RWPE1 (cell line): ENCODE measurements at regions not wholly inside any gene's neighbourhood (a gene's known extent, or its start where the extent isn't known, plus 50 kb on each side); places are given as distances from the start of the nearest gene placed in this dataset.
"Not testable (repeated sequence)": the region's sequence is repeated elsewhere in the genome, so short reads cannot be mapped to it uniquely, and the experiment has no call there.

Source experiments
- CTCF ChIA-PET: fragments of 350-600 bp; sonication (Branson Sonifier 250); formaldehyde crosslinking; extraction: SDS; loops from one replicate; lab custom pipeline; 2021; lab: Yijun Ruan, JAX
- POLR2A ChIA-PET: fragments of 400-600 bp; formaldehyde crosslinking; extraction: SDS; loops from one replicate; lab custom pipeline; 2020; ENCODE audit warnings: antibody characterized with exemption; ENCODE audit not compliant: low non-redundant PET; lab: Yijun Ruan, JAX
- DNase-seq: peaks from one replicate; pipeline ENCODE4 v3.0.0; 2012; ENCODE audit warnings: low spot score
- H3K27ac ChIP-seq: fragments of 450-650 bp; 2 replicates; pipeline ENCODE4 v1.5.1; 2017
- TF ChIP-seq, protein P1 (sequence below): fragments of 450-650 bp; conservative IDR thresholded peaks from 2 replicates; pipeline ENCODE4 v1.5.1; 2017; ENCODE audit warnings: low read depth, mild to moderate bottlenecking

DNA sequence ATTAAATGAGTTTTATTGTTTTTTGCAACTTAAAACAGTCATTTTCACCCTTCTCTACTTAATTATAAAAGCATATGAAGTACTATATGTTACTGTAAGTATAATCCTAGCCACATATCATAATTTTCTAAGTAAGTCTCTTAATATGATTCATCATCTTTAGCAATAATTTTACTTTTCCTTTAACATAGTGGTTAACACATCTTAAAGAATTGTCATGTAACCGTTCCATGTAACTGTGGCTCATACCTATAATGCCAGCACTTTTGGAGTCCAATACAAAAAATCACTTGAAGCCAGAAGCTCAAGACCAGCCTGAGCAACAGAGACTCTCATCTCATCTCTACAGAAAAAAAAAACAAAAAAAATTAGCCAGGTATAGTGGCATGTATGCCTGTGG, 260.6 kb upstream of the DUSP10 start:
- H3K27ac ChIP-seq, result no peak overlapping the region
- ChIA-PET POLR2A (no interaction called here), CTCF (interaction anchor here (0.7 kb wide), 1 partner anchor 432 kb away, joined by 3 read pairs; no protein-coding TSS in a partner anchor)
- TF ChIP-seq, protein P1, sequence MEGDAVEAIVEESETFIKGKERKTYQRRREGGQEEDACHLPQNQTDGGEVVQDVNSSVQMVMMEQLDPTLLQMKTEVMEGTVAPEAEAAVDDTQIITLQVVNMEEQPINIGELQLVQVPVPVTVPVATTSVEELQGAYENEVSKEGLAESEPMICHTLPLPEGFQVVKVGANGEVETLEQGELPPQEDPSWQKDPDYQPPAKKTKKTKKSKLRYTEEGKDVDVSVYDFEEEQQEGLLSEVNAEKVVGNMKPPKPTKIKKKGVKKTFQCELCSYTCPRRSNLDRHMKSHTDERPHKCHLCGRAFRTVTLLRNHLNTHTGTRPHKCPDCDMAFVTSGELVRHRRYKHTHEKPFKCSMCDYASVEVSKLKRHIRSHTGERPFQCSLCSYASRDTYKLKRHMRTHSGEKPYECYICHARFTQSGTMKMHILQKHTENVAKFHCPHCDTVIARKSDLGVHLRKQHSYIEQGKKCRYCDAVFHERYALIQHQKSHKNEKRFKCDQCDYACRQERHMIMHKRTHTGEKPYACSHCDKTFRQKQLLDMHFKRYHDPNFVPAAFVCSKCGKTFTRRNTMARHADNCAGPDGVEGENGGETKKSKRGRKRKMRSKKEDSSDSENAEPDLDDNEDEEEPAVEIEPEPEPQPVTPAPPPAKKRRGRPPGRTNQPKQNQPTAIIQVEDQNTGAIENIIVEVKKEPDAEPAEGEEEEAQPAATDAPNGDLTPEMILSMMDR, result no peak
- no peak for DNase-seq

DNA sequence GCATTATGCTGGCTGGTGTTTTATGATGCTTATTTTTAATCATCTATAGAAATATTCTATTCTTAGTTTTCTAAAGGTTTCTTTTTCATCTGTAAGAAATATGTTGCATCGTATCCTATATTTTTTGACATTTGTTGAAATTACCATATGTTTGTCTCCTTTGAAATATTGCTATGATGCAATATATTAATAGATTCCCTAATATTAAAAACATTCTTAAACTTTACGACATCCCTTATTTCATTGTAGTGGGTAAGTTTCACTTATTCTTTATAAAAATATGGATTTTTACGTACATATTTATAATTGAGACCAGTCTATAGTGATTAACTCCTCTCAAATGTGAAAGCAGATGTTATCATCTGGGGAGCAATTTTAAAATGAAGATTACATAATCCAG, 258.2 kb upstream of the DUSP10 start:
- ChIA-PET CTCF (interaction anchor here (0.6 kb wide), 1 partner anchor 387 kb away, joined by 3 read pairs; no protein-coding TSS in a partner anchor), POLR2A (no interaction called here)
- TF ChIP-seq, protein P1, result no peak
- DNase-seq, result no peak
- H3K27ac ChIP-seq, result no peak overlapping the region

DNA sequence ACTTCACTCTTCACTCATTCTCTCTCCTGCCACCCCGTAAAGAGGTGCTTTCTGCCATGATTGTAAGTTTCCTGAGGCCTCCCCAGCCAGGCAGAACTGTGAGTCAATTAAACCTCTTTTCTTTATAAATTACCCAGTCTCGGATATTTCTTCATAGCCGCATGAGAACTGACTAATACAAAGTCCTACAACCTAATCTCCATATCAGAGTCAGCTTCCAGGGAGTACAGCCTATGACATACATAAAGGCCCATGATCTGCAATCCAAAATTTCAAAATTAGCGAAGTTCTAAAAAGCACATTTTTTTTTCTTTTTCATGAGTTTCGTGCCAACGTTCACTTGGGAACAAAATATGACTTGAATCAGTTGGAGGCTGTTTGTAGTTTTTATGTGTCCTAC, 256.9 kb upstream of the DUSP10 start:
- ChIA-PET CTCF (interaction anchor here (0.7 kb wide), 1 partner anchor 92 kb away, joined by 5 read pairs; no protein-coding TSS in a partner anchor), POLR2A (no interaction called here)
- H3K27ac ChIP-seq, result no peak overlapping the region
- no peak for DNase-seq
- TF ChIP-seq, protein P1, result no peak

DNA sequence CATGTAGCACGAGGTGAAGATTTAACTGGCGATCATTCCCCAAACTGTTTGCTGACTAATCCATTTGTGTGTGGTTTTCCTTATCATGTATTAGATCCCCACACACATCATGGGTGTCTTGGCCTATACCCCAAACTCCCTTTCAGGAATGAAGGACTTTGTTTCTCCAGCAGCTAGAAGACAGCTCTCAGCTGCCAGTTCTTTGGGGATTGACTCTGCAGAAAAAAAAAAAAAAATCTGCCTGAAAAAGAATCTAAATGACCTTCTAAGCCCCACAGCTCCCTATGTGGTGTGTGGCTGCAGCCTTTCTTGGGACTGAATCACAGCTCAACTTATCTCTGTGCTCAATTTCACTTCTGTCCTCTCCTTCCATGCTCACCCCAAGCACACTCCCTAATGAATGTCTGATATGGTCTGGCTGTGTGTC, 256.3 kb upstream of the DUSP10 start:
- TF ChIP-seq, protein P1, result no peak
- DNase-seq, result no peak
- ChIA-PET POLR2A (no interaction called here), CTCF (interaction anchor here (0.7 kb wide), 1 partner anchor 92 kb away, joined by 5 read pairs; no protein-coding TSS in a partner anchor)
- no peak overlapping the region for H3K27ac ChIP-seq

DNA sequence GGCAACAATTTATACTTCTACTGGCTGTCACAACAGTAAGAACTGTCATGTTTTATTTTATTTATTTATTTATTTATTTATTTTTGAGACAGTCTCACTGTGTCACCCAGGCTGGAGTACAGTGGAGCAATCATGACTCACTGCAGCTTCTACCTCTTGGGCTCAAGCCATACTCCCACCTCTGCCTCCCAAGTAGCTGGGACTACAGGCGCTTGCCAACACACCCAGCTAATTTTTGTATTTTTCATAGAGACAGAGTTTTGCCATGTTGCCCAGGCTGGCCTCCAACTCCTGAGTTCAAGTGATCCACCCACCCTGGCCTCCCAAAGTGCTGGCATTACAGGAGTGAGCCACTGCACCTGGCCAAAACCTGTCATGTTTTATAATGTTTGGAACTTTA, 255.1 kb upstream of the DUSP10 start:
- H3K27ac ChIP-seq, result peak overlapping the region; percentile 59
- DNase-seq, POLR2A ChIA-PET: not testable (repeated sequence)
- CTCF ChIA-PET, result interaction anchor here (0.5 kb wide), 1 partner anchor 178 kb away, joined by 4 read pairs; no protein-coding TSS in a partner anchor

DNA sequence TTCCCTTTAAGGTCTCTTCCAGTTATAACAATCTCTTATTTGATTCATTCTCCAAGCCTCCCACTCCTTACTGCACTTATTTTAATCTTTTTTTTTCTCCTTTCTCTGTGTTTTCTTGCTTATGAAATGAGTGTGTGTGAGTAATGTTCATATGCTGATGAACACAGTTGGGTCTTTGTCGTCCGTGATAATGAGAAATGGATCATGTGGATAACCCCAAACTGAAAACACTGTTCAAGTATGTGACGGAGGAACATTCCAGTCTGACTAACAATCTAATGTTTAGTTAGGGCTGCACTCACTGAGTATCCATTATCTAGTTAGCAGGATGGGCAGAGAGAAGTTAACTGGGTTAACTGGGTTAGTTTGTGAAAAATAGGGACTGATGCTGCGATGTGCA, 253.1 kb upstream of the DUSP10 start:
- CTCF ChIA-PET, result no interaction called here
- TF ChIP-seq, protein P1, result no peak
- POLR2A ChIA-PET, result no interaction called here
- H3K27ac ChIP-seq, result no peak overlapping the region
- no peak for DNase-seq

DNA sequence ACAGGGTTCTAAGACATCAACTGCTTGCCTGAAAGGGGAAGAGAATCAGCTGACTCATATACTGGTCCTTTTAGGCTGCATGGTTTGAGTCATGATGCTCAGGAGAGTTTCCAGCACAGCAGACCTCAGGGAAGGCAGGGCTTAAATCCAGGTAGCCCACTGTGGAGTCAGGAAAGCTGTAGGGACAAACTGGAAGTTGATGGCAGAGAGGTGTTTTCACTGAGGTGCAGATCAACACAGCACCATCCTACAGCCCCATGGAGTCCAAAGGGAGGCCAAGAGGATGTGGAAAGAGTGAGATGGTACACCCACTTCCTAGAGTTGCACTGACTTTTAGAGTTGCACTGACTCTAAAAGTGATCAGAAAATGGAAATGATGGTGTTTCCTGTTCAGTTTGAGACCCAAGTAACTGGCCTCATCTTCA, 252.4 kb upstream of the DUSP10 start:
- POLR2A ChIA-PET, result no interaction called here
- H3K27ac ChIP-seq, result no peak overlapping the region
- CTCF ChIA-PET, result interaction anchor here (1.0 kb wide), 1 partner anchor 12 kb away, joined by 3 read pairs; no protein-coding TSS in a partner anchor

More for the DNA sequence above, 252.4 kb upstream of the DUSP10 start:
- TF ChIP-seq, protein P1, result no peak
- no peak for DNase-seq
